Stimulated activated naive CD4-positive, alpha-beta T cell treated with Interleukin-2 at 50 U/mL for 16 hours (primary cell): ENCODE measurements at regions not wholly inside any gene's neighbourhood (a gene's known extent, or its start where the extent isn't known, plus 50 kb on each side); places are given as distances from the start of the nearest gene placed in this dataset.

Source experiments
- DNase-seq: peaks from one replicate; lab custom pipeline; 2025; lab: John Stamatoyannopoulos, UW

DNA sequence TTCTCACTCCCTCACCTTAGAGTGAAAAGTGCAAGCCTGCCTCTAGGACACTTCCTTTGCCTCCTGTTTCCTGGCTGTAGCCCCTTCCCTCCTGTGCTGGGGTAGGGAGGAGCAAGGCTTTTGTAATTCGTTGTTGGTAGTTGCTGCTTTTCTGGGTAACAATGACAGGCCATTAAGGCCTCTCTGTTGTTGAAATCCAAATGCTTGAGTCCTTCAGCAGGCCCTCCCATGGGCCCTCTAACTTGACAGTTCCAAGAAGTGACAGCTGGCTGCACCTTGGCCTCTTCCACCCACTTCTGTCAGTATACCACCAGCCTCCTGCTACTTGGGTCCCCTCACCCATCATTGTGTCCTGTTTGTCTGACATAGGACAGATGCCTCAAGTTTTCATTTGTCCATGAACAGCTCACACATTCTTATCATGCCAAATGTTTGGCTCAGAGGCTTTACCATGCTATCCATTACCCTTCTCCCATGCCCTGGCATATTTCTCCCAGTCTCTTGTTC, 103.7 kb upstream of the PDE3A start:
- DNase-seq, result no peak

DNA sequence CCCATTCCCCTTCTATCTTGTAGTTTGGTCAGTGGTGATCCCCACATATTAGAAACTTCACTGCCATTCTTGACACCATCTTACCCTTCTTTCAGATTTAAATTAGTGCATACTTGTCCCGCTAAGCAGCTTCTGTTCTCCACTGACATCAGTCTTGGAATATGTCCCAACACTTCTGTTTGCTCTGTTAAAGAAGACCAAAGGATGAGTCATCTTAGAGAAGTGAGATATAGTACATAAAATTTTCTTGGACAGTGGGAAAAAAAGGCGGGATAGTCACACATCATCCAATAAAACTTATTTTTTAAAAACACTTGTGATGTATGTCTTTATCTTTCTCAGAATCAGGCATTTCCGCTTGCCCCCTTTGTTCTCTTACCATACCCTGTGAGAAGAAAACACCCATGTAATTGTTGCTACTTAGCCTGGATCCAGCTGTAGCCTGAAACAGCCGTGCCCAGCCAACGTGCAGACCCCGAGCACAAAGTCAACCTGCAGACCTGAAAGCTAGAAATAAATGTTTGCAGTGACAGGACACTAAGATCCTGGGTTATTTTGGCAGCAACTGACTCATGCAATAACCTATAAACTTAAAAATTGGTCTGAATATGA, 100.1 kb upstream of the PDE3A start:
- DNase-seq, result no peak

DNA sequence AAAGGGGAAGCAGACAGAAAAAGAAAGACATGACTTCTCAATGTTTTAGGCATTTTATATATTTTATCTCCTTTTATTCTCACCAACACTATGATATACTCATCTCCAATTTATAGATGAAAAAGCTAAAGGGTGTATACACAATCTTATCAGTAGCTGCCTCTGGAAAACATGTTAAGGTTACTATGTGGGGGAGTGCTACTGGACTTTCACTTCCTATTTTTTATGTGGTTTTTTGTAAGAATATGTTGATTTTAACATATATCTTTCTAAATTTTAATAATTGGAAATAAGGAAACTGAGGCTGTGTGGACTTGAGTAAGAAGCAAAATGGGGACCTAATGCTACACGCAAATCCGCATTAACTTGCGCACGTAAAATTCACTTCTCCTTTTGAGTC, 99.6 kb upstream of the PDE3A start:
- DNase-seq, result no peak

DNA sequence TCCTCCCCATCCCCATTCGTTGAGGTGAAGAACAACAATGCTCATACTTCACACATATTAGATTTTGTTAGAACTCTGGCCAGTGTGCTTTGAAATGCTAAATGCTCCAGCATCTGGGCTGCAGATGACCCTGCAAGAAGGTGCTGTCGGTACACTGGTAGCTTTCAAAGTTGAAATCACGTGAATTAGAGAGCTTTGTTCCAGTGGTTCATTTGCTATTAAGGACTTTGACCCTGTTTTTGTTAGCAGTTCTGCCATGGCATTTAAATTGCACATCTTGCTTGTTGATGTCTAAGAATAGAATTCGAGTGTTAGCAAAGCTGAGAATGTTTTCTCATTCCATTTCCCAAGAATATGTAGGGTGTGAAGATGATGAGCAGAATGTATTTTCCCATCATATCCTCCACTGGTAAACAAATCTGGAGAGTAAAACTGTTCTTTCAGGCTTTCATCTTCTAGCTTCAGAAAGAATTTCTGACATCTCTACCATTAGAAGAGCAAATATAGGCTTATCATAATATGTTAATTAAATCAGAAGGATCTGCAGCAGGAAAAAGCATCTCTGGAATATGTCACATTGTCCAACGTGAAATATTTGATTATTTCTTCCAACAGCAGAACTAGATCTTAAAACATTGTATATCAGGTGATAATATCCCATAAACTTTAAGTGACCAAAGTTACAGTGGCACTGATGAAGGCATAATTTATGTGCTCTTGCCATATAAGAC, 98.8 kb upstream of the PDE3A start:
- no peak for DNase-seq

DNA sequence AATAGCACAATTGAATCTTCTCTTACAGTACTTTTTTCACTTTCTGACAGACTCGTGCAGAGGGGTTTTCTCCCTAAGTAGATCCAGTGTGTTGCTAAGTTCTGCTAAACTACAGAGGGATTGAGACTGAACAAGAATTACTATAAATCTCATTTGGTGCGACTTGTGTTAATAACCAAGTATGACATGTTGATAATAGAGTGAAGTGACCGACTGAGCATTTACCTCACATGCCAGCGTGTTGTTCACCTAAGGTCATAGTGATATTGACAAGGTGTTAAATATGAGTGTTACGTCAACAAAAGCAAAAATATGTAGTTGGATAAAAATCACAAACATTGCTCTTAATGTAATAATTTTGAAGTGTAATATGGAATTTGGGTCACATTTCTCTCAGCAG, 97.8 kb upstream of the PDE3A start:
- DNase-seq, result no peak

DNA sequence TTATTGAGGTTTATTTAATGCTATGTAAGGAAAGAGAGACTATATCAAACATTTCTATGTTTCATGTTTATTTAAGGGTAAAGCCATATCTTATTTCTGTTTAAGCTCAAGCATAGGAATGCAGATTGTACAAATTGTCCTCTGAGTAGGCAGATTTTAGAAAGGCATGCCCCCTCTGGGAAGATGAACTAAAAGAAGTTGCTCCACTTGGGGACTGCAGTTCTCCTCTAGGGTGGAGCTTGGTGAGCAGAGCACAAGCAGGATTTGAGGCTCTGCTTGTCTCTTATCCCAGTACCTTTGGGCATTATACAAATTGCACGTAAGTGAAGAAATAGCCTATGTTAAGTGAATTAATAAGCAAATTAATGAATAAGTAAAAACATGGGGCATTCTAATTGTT, 96.2 kb upstream of the PDE3A start:
- DNase-seq, result no peak

DNA sequence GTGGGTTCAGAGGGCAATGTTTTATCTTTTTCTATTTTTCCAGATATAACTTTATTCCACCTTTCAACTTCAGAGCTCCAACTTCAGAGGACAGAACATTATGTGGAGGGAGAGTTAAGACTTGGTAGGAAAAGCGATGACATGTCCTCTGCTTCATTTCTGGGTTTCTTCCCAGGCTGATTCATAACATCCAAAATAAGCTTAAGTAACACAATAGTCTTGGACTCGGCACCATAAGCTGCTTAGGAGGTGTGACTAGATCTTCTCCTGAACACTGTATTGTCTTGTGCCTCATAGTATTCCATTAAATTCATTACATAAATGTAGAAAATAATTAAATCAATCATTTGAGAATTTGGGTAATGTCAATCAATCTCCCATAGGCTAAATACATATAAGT, 95.5 kb upstream of the PDE3A start:
- no peak for DNase-seq

DNA sequence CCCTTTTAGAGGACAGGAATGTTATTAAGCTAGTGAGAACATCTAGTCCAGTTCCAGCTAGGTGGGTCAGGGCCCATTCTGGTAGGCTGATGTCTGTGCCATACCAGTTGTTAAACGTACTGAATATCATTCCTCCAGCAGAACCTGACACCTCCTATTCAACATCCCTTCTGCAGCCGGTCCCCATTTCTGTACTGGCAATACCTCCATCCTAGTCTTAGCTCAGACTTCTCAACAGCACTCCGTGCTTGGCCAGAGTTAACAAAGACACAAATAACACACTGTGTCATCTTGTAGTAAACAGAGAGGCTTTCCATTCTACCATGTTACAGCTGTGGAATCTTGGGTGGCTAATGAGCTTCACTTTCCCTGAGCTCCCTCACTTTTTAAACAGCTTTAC, 94.3 kb upstream of the PDE3A start:
- DNase-seq, result no peak

DNA sequence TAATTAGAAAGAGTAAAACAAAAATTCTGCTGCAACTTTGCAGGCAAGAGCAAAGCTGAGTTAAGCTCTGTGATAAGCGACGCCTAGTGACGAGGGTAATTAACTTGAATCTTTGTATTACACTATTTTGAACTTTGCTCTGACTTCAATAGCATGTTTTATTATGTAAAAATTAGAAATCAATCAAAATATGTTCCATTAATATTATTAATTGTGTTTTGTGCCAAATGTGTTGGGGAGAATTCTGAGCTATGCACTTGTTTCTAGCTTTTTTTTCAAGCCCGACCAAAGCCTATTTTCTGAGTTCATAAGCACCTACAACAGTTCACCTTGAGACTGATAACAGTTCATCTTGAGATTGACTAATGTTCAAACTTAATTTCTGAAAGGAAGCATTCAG, 90.1 kb upstream of the PDE3A start:
- DNase-seq, result no peak

DNA sequence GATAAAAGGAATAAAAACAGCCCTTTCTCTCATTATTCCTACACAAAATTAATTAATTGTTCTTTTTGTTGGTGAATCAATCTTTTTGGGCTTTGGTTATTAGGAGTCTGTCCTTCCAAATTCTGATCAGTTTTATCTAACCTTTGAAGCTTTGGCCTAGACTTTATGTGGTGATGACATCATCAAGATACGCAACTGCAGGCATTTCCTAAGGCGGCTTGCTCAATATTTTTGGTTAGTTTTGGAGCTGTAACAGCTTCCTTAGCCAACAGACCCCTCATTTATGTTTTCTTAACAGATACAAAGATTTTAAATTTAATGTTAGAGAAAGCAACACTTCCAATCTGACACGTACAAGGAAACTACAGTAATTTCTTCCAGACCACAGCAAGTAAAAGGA, 87.8 kb upstream of the PDE3A start:
- no peak for DNase-seq

DNA sequence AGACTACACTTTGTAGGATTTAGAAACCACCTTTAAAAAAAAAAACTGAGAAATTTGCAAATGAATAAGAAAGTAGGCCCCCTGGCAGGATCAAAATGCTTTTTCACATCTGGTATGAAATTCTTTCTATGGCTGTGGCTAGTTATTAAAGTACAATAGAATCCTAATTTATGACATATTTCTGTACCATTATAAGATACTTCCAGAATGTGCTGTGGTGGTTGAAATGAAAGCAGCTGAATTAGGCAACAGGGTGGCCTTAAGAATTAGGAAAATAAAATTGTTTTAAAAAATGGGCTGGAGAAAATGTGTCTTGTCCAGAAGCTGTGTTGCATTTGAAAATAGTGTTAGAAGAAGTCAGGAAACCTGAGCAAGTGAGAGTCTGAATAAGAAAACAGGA, 85.9 kb upstream of the PDE3A start:
- no peak for DNase-seq

DNA sequence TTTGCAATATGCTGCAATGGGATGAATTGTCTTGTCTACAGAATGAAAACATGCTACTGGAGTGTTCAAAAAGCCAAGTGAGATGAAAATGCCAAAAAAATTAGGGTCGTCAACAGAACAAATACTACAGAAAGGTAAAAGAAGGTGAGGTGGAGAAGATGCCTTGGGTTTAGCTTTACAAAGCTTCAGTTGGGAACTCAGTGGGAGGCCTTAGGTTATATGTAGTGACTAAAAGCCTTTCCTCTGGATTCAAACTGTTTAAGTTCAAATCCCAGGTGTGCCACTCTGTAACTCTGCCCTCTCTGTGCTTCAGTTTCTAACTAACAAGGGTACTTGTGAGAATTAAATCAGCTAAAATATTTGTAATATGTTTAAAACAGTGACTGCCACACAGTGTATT, 84.9 kb upstream of the PDE3A start:
- no peak for DNase-seq

DNA sequence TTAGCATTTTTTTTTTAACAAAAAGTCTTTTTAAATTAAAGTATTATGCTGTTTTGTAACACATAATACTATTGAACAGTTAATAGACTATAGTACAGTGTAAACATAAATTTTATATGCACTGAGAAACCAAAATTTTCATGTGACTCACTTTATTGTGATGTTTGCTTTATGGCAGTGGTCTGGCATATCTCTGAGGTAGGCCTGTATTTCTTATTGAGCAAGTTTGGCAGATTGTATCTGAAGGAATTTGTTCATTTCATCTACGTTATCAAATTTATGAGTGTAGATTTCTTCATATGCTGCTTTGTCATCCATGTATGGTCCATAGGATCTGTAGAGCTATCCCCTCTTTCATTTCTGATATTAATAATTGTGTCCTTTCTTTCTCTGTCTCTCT, 78.8 kb upstream of the PDE3A start:
- no peak for DNase-seq

DNA sequence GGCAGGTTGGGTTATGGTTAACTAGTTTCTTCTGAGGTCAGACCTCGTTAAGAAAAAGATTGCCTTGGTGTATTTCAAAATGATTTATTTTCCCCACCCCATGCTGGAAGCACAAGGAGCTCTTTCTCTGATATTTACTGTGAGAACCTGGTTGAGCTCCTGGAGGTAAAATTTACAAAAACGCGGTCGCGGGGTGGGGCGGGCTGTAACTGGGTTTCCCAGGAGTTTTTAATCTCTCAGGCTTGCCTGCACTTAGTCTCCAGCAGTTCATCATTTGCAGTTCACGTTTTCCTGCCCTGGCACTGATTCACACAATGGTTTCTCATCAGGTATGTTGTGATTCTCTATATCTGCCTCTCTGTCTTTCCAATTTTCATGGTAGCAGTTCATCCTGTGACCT, 67.9 kb upstream of the PDE3A start:
- no peak for DNase-seq

DNA sequence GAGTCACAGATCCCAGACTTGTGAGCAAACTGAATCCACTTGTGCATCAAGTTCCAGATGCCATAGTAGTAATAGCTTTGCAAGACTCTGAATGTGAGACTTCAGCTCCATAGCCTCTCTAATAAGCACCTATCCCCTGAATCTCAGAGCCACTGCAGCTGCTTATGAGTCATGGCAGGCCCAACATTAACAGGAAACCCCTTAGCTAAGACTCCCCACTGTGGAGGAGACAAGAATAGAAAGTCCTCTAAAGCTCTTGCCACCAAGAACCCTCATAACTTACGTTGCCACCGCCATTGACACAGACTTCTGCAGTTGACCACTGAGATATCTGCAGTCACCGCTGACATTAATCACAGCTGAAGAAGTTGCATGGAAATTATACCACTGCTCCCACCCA, 62.9 kb upstream of the PDE3A start:
- DNase-seq, result no peak

DNA sequence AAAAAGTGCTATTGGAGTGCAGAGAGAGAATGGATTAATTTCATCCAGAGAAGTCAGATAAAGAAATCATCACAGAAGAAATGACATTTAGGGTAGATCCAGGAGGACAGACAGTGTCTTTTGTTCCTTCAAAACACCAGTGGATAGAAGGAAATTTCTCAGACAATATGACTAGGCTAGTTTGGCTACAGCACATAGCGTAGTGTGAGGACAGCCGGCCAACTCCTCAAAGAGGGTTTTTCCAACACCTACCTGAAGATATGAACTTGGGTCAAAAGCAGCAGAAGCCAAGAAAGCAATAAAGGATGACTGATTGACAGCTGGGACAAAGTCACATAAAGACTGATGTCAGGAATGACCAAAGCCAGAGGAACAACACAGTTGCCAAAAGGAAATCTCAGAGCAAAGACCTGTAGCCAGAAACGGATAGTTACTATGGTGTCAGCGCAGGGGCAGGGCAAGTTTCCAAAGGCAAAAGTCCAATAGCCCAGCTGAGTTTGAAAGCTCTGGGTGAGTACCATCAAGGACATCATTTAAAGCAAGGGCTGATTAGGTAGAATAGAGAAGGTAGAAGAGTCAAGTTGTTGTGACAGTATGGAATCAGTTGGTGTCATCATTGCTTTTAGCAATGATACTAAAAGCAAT, 58.7 kb upstream of the PDE3A start:
- DNase-seq, result no peak

DNA sequence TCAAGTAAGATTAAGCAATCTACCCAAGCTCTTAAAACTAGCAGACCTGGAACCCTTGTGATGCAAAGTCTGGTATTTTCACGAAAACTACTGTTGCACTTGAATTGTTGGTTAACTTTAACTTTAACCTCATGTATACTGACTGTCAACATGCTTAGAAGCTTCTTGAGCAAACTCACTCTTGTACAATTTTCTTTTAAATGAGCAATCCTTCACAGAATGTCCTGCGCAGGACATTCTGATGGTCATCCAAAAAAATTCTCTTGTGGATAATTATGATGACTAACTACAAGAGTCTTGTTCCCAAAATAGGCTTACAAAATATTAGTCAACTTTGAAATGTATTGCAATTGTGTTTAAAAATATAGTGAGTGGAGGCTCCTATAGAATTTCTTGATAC, 54.0 kb upstream of the PDE3A start:
- no peak for DNase-seq

DNA sequence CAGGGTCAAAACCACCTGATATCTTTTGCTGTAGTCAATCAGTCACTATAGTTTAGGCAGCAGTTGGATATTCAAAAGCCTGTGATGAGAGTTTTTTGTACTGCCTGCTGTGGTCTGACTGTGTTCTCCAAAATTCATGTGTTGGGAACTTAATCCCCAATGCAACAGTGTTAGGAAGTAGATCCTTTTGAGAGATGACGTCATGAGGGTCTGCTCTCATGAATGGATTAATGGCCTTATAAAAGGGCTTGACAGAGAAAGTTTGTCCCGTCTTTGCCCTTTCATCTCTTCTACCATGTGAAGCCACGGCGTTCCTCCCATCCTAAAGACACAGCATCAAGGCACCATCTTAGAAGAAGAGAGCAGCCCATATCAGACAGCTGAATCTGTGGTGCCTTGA, 50.8 kb upstream of the PDE3A start:
- DNase-seq, result no peak
